ENCODE measurements at regions not wholly inside any gene's neighbourhood (a gene's known extent, or its start where the extent isn't known, plus 50 kb on each side); places are given as distances from the start of the nearest gene placed in this dataset.

- no peak for DNase-seq
Measured at GRCh38 chr12:105907982-105908381, 230.8 kb downstream of the NUAK1 start.

- no peak for DNase-seq
Measured at GRCh38 chr12:105910030-105910429, 228.7 kb downstream of the NUAK1 start.

GRCh38 chr12:105911966-105912365, 226.8 kb downstream of the NUAK1 start:
- no peak for DNase-seq

- no peak for DNase-seq
Measured at GRCh38 chr12:105912882-105913678, 225.7 kb downstream of the NUAK1 start.

- no peak for DNase-seq
Measured at GRCh38 chr12:105915997-105916759, 222.6 kb downstream of the NUAK1 start.

- DNase-seq: no peak
Measured at GRCh38 chr12:105916760-105917039, 222.1 kb downstream of the NUAK1 start.

GRCh38 chr12:105920161-105920684, 218.5 kb downstream of the NUAK1 start:
- no peak for DNase-seq

GRCh38 chr12:105921055-105921454, 217.7 kb downstream of the NUAK1 start:
- DNase-seq: no peak

- no peak for DNase-seq
Measured at GRCh38 chr12:105921872-105922669, 216.7 kb downstream of the NUAK1 start.

- peak in 2 of 3 experiments; percentile 14 to 48 for DNase-seq
Measured at GRCh38 chr12:105922670-105923102, 216.1 kb downstream of the NUAK1 start.

- DNase-seq: no peak
Measured at GRCh38 chr12:105924526-105925208, 214.1 kb downstream of the NUAK1 start.

- DNase-seq: no peak
Measured at GRCh38 chr12:105927564-105927963, 211.2 kb downstream of the NUAK1 start.

- no peak for DNase-seq
Measured at GRCh38 chr12:105928436-105928835, 210.3 kb downstream of the NUAK1 start.

GRCh38 chr12:105929192-105929591, 209.6 kb downstream of the NUAK1 start:
- DNase-seq: no peak

- DNase-seq: peak in 1 of 3 experiments; percentile 31
Measured at GRCh38 chr12:105930557-105931503, 207.9 kb downstream of the NUAK1 start.

- no peak for DNase-seq
Measured at GRCh38 chr12:105931762-105932570, 206.8 kb downstream of the NUAK1 start.

GRCh38 chr12:105933671-105934665, 204.8 kb downstream of the NUAK1 start:
- peak in 2 of 3 experiments; percentile 4 to 38 for DNase-seq

GRCh38 chr12:105935106-105935505, 203.6 kb downstream of the NUAK1 start:
- DNase-seq: no peak

GRCh38 chr12:105935981-105936380, 202.8 kb downstream of the NUAK1 start:
- DNase-seq: no peak
